ENCODE measurements at regions not wholly inside any gene's neighbourhood (a gene's known extent, or its start where the extent isn't known, plus 50 kb on each side); places are given as distances from the start of the nearest gene placed in this dataset.

DNA sequence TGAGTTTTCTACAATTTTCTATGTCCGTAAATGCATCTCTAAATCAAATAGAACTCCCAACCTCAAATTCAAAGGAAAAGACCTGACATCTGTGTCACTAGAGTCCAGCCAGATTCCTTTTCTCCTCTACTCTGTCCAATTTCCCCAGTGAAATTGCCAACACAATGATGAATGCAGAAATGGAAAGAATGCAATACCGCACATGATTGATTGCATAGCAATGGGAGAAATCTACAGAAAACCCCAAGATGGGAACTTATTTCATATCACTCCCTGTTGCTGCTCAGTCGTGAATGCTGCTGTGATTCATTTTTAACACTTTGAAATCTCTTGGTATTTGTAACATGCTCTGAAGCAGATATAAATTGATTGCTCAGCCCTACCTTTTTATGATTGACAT, 355.1 kb upstream of the TUSC1 start:
- Histone ChIP-seq H4K20me1 (ENCODE audit: insufficient read depth, low read length) (no peaks in the 10 kb centered on the region), H3K27me3 (ENCODE audit: insufficient read depth, low read length) (no peaks in the 10 kb centered on the region), H3K36me3 (ENCODE audit: insufficient read depth, low read length) (no peaks in the 10 kb centered on the region), H3K27ac (ENCODE audit: low read depth, low read length, poor library complexity, severe bottlenecking) (no peak overlapping the region), H3K9me3 (ENCODE audit: low read length) (no peaks in the 10 kb centered on the region), H3K4me1 (ENCODE audit: insufficient read depth, low read length, severe bottlenecking) (no peaks in the 10 kb centered on the region), H2AFZ (ENCODE audit: low read length) (no peak overlapping the region), H3K4me3 (ENCODE audit: low read depth, low read length, poor library complexity, severe bottlenecking) (no peak overlapping the region), H3K79me2 (ENCODE audit: insufficient read depth, low read length) (no peaks in the 10 kb centered on the region), H3K9ac (ENCODE audit: low read length) (no peak overlapping the region), H3K4me2 (ENCODE audit: low read length) (no peak overlapping the region), H3F3A (ENCODE audit: insufficient read depth, low read length) (no peaks in the 10 kb centered on the region), H3K9me2 (ENCODE audit: low read depth, low read length) (no peaks in the 10 kb centered on the region)
- TF ChIP-seq EZH2 (IDR thresholded peaks at IDR 0.05; ENCODE audit: borderline replicate concordance, low read length): no peak
- TF ChIP-seq, protein P1, sequence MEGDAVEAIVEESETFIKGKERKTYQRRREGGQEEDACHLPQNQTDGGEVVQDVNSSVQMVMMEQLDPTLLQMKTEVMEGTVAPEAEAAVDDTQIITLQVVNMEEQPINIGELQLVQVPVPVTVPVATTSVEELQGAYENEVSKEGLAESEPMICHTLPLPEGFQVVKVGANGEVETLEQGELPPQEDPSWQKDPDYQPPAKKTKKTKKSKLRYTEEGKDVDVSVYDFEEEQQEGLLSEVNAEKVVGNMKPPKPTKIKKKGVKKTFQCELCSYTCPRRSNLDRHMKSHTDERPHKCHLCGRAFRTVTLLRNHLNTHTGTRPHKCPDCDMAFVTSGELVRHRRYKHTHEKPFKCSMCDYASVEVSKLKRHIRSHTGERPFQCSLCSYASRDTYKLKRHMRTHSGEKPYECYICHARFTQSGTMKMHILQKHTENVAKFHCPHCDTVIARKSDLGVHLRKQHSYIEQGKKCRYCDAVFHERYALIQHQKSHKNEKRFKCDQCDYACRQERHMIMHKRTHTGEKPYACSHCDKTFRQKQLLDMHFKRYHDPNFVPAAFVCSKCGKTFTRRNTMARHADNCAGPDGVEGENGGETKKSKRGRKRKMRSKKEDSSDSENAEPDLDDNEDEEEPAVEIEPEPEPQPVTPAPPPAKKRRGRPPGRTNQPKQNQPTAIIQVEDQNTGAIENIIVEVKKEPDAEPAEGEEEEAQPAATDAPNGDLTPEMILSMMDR (IDR thresholded peaks at IDR 0.05; ENCODE audit: low read length): no peak

DNA sequence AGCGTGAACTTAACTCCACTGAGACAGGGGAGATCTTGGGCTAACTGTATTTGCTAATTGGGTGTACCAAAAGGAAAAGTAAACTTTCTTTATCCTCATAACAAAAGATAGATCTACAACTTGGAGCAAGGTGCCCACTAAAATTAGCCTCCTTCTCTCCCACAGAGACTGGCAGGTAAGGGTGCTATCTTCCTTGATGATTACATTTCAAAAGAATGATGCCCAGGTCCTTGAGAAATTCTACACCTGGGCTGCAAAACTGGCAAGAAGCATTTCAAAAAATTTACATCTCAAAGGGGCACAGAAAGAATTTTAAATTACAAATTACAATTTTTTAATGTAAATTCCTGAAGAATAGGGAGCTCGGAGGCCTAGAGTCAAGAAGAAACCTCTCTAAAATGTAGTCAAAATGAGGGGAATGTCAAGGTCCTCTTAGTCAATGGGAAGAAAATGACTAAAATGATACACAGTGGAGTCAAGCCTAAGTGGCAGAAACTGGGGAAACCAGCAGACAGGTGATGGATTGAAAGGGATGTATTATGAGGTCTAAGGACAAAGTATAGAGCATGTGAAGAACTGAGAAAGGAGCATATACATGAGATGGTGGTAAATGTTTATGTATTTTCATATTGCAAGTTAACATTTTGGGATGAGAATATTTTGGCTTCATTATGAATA, 348.3 kb upstream of the TUSC1 start:
- Histone ChIP-seq H3F3A (ENCODE audit: insufficient read depth, low read length) (no peaks in the 10 kb centered on the region), H3K9ac (ENCODE audit: low read length) (no peak overlapping the region), H4K20me1 (ENCODE audit: insufficient read depth, low read length) (no peaks in the 10 kb centered on the region), H3K4me3 (ENCODE audit: low read depth, low read length, poor library complexity, severe bottlenecking) (no peak overlapping the region), H3K9me2 (ENCODE audit: low read depth, low read length) (no peaks in the 10 kb centered on the region), H3K27ac (ENCODE audit: low read depth, low read length, poor library complexity, severe bottlenecking) (no peak overlapping the region), H3K4me2 (ENCODE audit: low read length) (no peak overlapping the region), H2AFZ (ENCODE audit: low read length) (no peak overlapping the region), H3K27me3 (ENCODE audit: insufficient read depth, low read length) (no peaks in the 10 kb centered on the region), H3K4me1 (ENCODE audit: insufficient read depth, low read length, severe bottlenecking) (no peaks in the 10 kb centered on the region), H3K79me2 (ENCODE audit: insufficient read depth, low read length) (no peaks in the 10 kb centered on the region), H3K9me3 (ENCODE audit: low read length) (no peaks in the 10 kb centered on the region), H3K36me3 (ENCODE audit: insufficient read depth, low read length) (no peaks in the 10 kb centered on the region)
- no peak for TF ChIP-seq EZH2 (IDR thresholded peaks at IDR 0.05; ENCODE audit: borderline replicate concordance, low read length)
- TF ChIP-seq, protein P1 (IDR thresholded peaks at IDR 0.05; ENCODE audit: low read length): no peak

DNA sequence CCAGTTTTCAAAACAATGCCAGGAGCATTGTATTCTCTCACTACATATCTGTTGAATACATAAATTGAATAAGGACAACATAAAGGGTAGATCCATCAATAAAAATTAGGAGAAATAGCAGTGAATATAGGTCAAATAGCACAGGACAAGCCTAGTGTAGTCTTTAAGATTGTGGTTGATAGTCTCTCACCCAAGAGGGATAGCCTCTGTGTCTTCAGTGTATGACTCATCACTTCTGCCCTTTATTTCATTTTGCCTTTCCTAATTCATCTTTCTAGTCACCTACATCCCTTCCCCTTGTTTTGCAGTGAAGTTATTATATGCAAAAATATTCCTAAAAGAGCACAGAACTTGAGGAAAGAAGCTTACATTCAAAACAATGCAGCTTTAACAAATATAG, 335.0 kb upstream of the TUSC1 start:
- Histone ChIP-seq H3K4me1 (ENCODE audit: insufficient read depth, low read length, severe bottlenecking) (no peaks in the 10 kb centered on the region), H3K27ac (ENCODE audit: low read depth, low read length, poor library complexity, severe bottlenecking) (no peak overlapping the region), H3K79me2 (ENCODE audit: insufficient read depth, low read length) (no peaks in the 10 kb centered on the region), H4K20me1 (ENCODE audit: insufficient read depth, low read length) (no peaks in the 10 kb centered on the region), H3K36me3 (ENCODE audit: insufficient read depth, low read length) (no peaks in the 10 kb centered on the region), H3K4me3 (ENCODE audit: low read depth, low read length, poor library complexity, severe bottlenecking) (no peak overlapping the region), H3K27me3 (ENCODE audit: insufficient read depth, low read length) (no peaks in the 10 kb centered on the region), H3K9ac (ENCODE audit: low read length) (no peak overlapping the region), H3F3A (ENCODE audit: insufficient read depth, low read length) (no peaks in the 10 kb centered on the region), H2AFZ (ENCODE audit: low read length) (no peak overlapping the region), H3K9me2 (ENCODE audit: low read depth, low read length) (no peaks in the 10 kb centered on the region), H3K4me2 (ENCODE audit: low read length) (no peak overlapping the region), H3K9me3 (ENCODE audit: low read length) (no peaks in the 10 kb centered on the region)
- TF ChIP-seq EZH2 (IDR thresholded peaks at IDR 0.05; ENCODE audit: borderline replicate concordance, low read length): no peak
- TF ChIP-seq, protein P1 (IDR thresholded peaks at IDR 0.05; ENCODE audit: low read length): no peak
